ENCODE measurements at regions not wholly inside any gene's neighbourhood (a gene's known extent, or its start where the extent isn't known, plus 50 kb on each side); places are given as distances from the start of the nearest gene placed in this dataset.

DNA sequence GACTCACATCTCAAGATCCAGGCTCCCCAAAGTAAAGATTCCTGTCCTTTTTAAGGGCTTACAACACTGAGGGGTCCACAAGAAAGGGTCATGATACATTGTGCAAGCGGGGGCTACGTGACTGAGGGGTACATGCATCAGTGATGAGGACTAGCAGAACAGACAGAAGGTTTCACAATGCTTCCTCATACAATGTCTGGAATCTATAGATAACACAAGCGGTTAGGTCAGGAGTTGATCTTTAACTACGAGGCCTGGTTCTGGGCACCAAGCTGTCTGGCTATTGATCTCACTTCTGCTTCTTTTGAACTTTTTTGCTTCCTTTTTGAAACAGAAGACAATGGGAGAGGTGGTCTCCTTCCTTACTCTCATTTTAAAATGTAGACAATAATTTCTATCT lies 718.6 kb downstream of the AMY1C start:
- Mint-ChIP-seq H3K36me3 (ENCODE audit: low read depth) (no peaks in the 10 kb centered on the region), H3K9me3 (peaks cover 25% of the 10 kb centered on the region), H3K4me1 (peaks cover 4% of the 10 kb centered on the region), H3K27ac (no peak overlapping the region), H3K4me3 (no peak overlapping the region), H3K27me3 (no peaks in the 10 kb centered on the region)
- DNase-seq: no peak
- ChIA-PET CTCF (no interaction called here), POLR2A (no interaction called here)

DNA sequence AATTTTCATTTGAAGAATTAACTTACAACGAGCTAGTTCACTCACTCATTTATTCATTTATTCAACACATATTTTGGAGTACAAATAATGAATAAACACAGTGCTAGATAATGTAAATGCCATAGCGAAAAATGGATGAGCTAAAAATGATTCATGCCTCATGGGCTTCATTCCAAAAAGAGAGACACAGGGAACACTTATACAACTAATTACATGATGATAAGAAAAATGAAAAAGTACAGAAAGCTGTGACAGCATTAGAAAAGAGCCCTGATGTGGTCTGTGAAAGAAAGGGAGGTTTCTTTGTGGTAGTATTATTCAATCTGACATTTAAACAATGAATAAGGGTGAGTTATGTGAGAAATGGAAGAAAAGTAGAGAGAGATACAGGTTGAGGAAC lies 726.4 kb downstream of the AMY1C start:
- CTCF ChIA-PET: no interaction called here
- no peak overlapping the region for H3K4me3 Mint-ChIP-seq
- no peaks in the 10 kb centered on the region for H3K4me1 Mint-ChIP-seq
- H3K27me3 Mint-ChIP-seq: no peaks in the 10 kb centered on the region
- H3K36me3 Mint-ChIP-seq (ENCODE audit: low read depth): no peaks in the 10 kb centered on the region
- POLR2A ChIA-PET: no interaction called here
- peaks cover 6% of the 10 kb centered on the region for H3K9me3 Mint-ChIP-seq
- no peak overlapping the region for H3K27ac Mint-ChIP-seq
- DNase-seq: no peak

DNA sequence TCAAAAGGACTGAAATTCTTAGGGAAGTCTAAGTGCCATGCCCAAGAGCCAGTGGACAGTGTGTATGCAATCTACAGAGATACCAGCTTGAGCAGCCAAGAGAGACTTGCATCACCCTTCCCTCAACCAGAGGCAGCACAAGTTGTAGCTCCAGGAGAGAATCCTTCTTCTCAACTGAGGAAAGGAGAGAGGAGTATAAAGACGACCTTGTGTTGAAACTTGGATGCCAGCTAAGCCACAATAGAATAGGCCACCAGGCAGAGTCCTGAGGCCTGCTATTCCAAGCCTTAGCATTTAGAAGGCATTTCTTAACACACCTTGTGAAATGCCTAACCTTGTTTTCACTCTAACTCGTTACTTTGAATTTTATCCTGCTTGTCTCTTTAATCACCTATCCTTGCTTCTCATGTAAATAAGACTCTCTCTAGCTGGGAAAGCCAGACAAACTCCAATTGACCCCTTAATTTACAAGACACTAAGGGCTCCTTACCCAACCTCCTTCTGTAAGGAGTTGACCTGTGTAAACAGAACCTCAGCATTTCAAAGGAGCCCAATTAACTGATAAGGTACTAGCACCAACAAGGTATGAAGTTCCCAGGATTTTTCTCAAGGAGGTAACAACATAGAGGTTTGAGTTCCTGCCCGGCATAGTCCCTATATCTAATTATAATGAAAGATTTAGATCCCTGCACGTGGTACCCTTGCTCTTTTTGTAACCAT lies 738.8 kb downstream of the AMY1C start:
- no peak overlapping the region for H3K4me3 Mint-ChIP-seq
- H3K27me3 Mint-ChIP-seq: no peaks in the 10 kb centered on the region
- no peak for DNase-seq
- no peaks in the 10 kb centered on the region for H3K4me1 Mint-ChIP-seq
- peaks cover 10% of the 10 kb centered on the region for H3K9me3 Mint-ChIP-seq
- H3K27ac Mint-ChIP-seq: no peak overlapping the region
- ChIA-PET POLR2A (no interaction called here), CTCF (no interaction called here)
- H3K36me3 Mint-ChIP-seq (ENCODE audit: low read depth): no peaks in the 10 kb centered on the region

DNA sequence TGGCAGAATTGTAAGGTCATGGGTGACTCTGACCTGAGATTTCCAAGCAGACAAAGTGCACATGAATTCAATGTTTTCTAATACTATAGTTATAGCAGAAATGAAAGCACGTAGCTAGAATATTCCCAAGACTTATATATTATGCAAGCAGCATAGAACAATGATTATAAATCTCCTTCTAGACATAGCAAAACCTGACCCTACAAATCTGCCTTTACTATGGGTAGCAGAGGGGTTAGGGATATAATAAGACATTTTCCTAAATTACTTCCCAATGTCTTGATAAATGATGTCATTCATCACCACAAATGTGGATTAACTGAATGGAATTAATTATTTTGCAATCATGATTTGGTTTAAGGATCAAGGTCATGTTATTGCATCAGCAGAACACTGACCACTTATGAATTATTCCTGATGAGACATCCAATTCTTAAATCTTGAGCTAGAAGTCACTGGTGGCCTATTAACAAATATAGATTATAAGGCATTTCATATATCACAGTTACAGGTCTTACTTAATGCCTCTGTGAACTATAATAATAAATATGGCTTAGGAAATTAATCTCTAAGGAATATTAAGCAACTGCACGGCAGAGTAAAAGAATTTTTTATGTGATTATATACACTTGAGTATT lies 776.6 kb downstream of the AMY1C start:
- POLR2A ChIA-PET: no interaction called here
- no peak overlapping the region for H3K4me3 Mint-ChIP-seq
- H3K4me1 Mint-ChIP-seq: no peaks in the 10 kb centered on the region
- no peak for DNase-seq
- H3K27ac Mint-ChIP-seq: no peak overlapping the region
- CTCF ChIA-PET: no interaction called here
- H3K9me3 Mint-ChIP-seq: no peaks in the 10 kb centered on the region
- no peaks in the 10 kb centered on the region for H3K27me3 Mint-ChIP-seq
- H3K36me3 Mint-ChIP-seq (ENCODE audit: low read depth): no peaks in the 10 kb centered on the region

DNA sequence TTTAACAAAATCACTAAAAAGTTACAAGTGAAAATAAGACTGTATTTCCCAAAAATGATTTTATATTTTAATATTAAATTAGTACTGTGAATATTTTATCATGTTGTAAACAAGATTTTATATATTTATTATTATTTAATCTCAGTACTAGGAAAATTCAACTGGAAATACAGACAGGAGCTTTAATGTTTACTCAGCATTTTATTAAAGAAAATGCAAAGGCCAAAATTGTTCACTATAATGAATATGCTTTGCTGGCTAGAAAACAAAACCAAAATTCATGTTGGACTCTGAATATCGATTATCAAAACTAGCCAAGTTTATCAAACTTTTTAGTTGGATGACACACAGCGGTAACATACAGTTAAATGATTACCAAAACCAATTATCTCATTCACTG lies 782.3 kb downstream of the AMY1C start:
- POLR2A ChIA-PET: no interaction called here
- H3K27me3 Mint-ChIP-seq: no peaks in the 10 kb centered on the region
- no peaks in the 10 kb centered on the region for H3K36me3 Mint-ChIP-seq (ENCODE audit: low read depth)

DNA sequence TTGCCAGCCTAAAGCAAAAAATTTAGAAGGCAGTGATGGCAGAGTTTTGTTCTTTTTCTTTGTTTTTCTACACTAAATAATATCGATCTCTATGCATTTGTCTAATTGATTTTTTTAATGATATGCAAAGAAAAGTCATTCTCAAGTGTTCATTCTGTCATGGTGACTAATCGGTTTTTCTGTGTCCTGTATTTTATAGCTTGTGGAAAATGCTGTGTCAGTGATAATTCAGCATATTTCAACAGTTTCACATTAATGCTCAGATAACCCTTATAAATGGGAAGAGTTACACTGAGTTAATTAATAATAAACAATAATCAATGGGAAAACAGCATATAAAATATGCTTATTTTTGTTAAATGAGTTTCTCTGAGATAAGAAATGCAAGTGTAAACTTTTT lies 824.9 kb downstream of the AMY1C start:
- H3K9me3 Mint-ChIP-seq: peaks cover 18% of the 10 kb centered on the region
- no peaks in the 10 kb centered on the region for H3K27me3 Mint-ChIP-seq
- H3K27ac Mint-ChIP-seq: no peak overlapping the region
- no peaks in the 10 kb centered on the region for H3K36me3 Mint-ChIP-seq (ENCODE audit: low read depth)
- POLR2A ChIA-PET: no interaction called here
- H3K4me1 Mint-ChIP-seq: no peaks in the 10 kb centered on the region
- no peak for DNase-seq
- CTCF ChIA-PET: no interaction called here
- no peak overlapping the region for H3K4me3 Mint-ChIP-seq

More for the DNA sequence above, 782.3 kb downstream of the AMY1C start:
- CTCF ChIA-PET: no interaction called here
- Mint-ChIP-seq H3K4me1 (no peaks in the 10 kb centered on the region), H3K9me3 (peaks cover 2% of the 10 kb centered on the region), H3K27ac (no peak overlapping the region), H3K4me3 (no peak overlapping the region)
- no peak for DNase-seq

DNA sequence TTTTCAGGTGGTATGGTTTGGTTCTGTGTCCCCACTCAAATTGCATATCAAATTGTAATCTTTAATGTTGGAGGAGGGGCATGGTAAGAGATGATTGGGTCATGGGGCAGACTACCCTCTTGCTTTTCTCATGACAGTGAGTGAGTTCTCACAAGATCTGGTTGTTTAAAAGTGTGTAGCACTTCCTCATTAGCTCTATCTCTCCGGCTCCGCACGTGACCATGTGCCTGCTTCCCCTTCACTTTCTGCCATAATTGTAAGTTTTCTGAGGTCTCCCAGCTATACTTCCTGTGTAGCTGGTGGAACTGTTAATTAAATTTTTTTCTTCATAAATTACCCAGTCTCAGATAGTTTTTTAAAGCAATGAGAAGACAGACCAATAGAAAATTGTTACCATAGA lies 843.2 kb downstream of the AMY1C start:
- CTCF ChIA-PET: no interaction called here
- Mint-ChIP-seq H3K27ac (no peak overlapping the region), H3K27me3 (no peaks in the 10 kb centered on the region), H3K9me3 (peaks cover under 1% of the 10 kb centered on the region), H3K36me3 (ENCODE audit: low read depth) (no peaks in the 10 kb centered on the region), H3K4me3 (no peak overlapping the region), H3K4me1 (no peaks in the 10 kb centered on the region)
- POLR2A ChIA-PET: no interaction called here
- DNase-seq: no peak

DNA sequence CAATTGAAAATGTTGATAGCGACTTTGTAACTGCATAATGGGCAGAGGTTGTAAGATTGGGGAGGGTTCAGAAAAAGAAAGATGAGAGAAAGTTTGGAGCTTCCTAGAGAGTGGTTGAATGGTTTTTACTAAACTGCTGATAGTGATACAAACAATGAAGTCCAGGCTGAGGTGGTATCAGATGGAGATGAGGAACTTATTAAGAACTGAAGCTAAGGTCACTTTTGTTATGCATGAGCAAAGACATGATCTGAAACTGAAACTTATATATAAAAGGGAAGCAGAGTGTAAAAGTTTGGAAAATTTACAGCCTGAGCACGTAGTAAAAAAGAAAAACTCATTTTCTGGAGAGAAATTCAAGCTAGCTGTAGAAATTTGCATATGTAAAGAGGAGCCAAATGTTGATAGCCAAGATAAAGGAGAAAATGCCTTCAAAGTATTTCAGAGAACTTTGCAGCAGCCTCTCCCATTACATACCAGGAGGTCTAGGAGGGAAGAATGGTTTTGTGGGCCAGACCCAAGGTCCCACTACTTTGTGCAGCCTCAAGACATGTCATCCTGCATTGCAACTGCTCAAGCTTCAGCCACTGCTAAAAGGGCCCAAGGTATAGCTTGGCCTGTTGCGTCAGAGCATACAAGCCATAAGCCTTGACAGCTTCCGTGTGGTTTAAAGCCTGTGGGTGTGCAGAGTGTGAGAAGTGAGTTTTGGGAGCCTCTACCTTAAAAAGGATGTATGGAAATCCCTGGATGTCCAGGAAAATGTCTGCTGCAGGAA lies 843.9 kb downstream of the AMY1C start:
- Mint-ChIP-seq H3K27me3 (no peaks in the 10 kb centered on the region), H3K27ac (no peak overlapping the region), H3K4me1 (no peaks in the 10 kb centered on the region), H3K9me3 (no peaks in the 10 kb centered on the region), H3K4me3 (no peak overlapping the region), H3K36me3 (ENCODE audit: low read depth) (no peaks in the 10 kb centered on the region)
- DNase-seq: no peak
- ChIA-PET POLR2A (no interaction called here), CTCF (interaction anchor here (0.6 kb wide), 1 partner anchor 711 kb away, joined by 4 read pairs; no protein-coding TSS in a partner anchor)

DNA sequence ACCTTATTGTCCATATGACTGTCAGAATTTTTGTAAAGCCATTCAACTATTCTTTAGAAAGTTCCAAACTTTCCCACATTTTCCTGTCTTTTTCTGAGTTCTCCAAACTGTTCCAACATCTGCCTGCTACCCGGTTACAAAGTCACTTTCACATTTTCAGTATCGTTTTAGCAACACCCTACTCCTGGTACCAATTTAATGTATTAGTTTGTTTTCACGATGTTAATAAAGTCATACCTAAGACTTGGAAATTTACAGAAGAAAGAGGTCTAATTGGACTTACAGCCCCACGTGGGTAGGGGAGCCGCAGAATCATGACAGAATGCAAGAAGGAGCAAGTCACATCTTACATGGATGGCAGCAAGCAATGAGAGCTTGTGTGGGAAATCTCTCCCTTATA lies 867.8 kb downstream of the AMY1C start:
- H3K27me3 Mint-ChIP-seq: no peaks in the 10 kb centered on the region
- ChIA-PET POLR2A (no interaction called here), CTCF (no interaction called here)
- no peak overlapping the region for H3K4me3 Mint-ChIP-seq
- no peak overlapping the region for H3K27ac Mint-ChIP-seq
- no peaks in the 10 kb centered on the region for H3K36me3 Mint-ChIP-seq (ENCODE audit: low read depth)
- no peak for DNase-seq
- H3K9me3 Mint-ChIP-seq: peaks cover 24% of the 10 kb centered on the region
- H3K4me1 Mint-ChIP-seq: no peaks in the 10 kb centered on the region

DNA sequence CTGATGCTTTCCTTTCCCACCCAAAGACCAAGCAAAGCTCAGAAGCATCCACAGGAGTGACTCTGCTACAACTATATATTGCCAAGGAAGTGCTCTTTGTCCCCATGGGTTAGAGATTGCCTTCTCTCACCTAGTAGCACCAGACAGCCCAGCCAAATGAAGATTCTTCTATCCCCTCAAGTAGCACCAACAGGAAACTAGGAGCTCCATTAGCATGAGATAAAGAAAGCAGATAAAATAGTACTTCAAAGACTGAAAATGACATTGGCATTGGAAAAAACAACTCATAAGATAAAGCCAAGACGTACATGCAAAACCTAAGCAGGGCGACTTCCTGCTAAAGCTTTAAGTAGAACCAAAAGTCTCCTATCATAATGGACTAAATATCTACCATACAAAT lies 871.5 kb downstream of the AMY1C start:
- Mint-ChIP-seq H3K4me1 (no peaks in the 10 kb centered on the region), H3K4me3 (no peak overlapping the region), H3K27ac (no peak overlapping the region), H3K36me3 (ENCODE audit: low read depth) (no peaks in the 10 kb centered on the region), H3K27me3 (no peaks in the 10 kb centered on the region), H3K9me3 (peaks cover 23% of the 10 kb centered on the region)
- ChIA-PET CTCF (no interaction called here), POLR2A (no interaction called here)
- DNase-seq: no peak

DNA sequence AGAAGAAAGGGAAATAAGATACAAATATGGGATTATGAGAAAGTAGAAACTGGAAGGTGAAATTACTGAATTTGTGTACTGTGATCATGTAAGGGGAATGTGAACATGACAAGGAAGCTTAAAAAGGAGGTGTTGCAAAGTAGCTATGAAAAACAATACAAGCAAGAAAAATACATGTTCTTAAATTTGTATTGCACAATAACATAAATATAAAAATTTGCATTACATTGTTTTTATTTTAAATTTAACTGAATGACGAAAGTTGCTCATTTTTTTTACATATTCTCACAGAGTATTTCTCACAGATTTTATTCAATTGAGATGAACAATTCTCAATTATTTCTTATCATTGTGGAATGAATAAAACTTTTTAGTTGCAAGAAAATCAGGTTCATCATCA lies 874.8 kb downstream of the AMY1C start:
- H3K4me3 Mint-ChIP-seq: no peak overlapping the region
- H3K4me1 Mint-ChIP-seq: no peaks in the 10 kb centered on the region
- ChIA-PET CTCF (no interaction called here), POLR2A (no interaction called here)
- H3K27ac Mint-ChIP-seq: no peak overlapping the region
- DNase-seq: no peak
- no peaks in the 10 kb centered on the region for H3K27me3 Mint-ChIP-seq
- peaks cover 8% of the 10 kb centered on the region for H3K9me3 Mint-ChIP-seq
- H3K36me3 Mint-ChIP-seq (ENCODE audit: low read depth): no peaks in the 10 kb centered on the region

DNA sequence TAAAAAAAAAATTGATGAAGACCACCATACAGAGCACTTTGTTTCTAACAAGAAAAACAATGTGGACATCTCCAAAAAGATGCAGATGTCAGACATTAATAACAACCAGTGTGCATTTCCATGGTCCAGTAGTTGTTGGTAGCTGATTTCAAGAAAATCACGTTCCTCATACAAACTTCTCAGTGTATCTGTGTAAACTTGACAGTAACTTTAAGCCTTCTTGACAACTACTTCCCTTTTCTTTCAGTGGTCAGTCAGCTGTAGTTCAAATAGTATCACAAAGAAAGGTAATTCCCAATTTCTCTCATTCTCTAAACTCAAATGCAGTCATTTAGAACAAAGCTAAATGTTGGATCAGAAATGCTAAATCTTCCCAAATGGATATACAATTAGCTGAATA lies 879.9 kb downstream of the AMY1C start:
- Mint-ChIP-seq H3K27ac (no peak overlapping the region), H3K4me1 (no peaks in the 10 kb centered on the region), H3K4me3 (no peak overlapping the region), H3K36me3 (ENCODE audit: low read depth) (no peaks in the 10 kb centered on the region), H3K9me3 (peaks cover 7% of the 10 kb centered on the region), H3K27me3 (no peaks in the 10 kb centered on the region)
- ChIA-PET CTCF (no interaction called here), POLR2A (no interaction called here)
- DNase-seq: no peak

DNA sequence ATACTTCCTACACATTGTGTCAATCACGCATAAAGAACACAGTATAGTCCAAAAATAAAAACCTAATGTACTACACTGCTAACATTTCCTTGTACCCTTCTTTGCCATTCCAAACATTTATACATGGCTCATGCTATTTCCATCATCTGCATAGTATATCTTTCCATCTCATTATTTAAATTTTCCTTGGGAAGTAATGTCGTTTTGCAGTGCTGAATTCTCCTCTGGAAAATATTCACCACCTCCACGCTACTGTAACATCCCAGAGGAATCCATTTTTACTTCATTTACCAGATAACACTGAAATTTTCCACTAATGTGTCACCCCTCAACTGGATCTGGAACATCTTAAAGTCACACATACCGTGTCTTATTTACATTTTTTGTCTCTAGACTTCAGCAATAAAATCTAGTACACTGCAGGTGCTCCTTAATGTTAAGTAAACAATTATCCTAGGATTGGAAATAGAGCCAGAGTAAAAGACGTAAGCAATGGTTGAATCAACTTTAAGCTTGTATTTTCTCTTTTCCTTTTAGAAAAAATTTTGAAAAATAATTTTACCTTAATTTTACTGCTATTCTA lies 881.0 kb downstream of the AMY1C start:
- no peaks in the 10 kb centered on the region for H3K27me3 Mint-ChIP-seq
- no peaks in the 10 kb centered on the region for H3K36me3 Mint-ChIP-seq (ENCODE audit: low read depth)
- H3K4me1 Mint-ChIP-seq: no peaks in the 10 kb centered on the region
- no peak for DNase-seq
- CTCF ChIA-PET: no interaction called here
- POLR2A ChIA-PET: no interaction called here
- peaks cover 4% of the 10 kb centered on the region for H3K9me3 Mint-ChIP-seq
- H3K27ac Mint-ChIP-seq: no peak overlapping the region
- H3K4me3 Mint-ChIP-seq: no peak overlapping the region

Measured in activated CD4-positive, alpha-beta T cell treated with anti-CD3 and anti-CD28 coated beads, Interleukin-2, amount 10 ng/mL, durations not matched to agents 7 days and 5 days (primary cell).